GM19324 (cell line): ENCODE measurements at regions not wholly inside any gene's neighbourhood (a gene's known extent, or its start where the extent isn't known, plus 50 kb on each side); places are given as distances from the start of the nearest gene placed in this dataset.

ENCODE experiments used
- ATAC-seq: cut with Tn5 transposase; IDR thresholded peaks from one replicate; pipeline ENCODE4 v1.9.1; 2021; ENCODE audit warnings: mild to moderate bottlenecking, moderate library complexity; ENCODE audit not compliant: unreplicated experiment, low FRiP score

GRCh38 chr7:49715486-49715885 lies 58.0 kb upstream of the VWC2 start:
- no peak for ATAC-seq

GRCh38 chr7:49717547-49717946 lies 55.9 kb upstream of the VWC2 start:
- ATAC-seq, result no peak

- no peak for ATAC-seq
These were observed 54.7 kb upstream of the VWC2 start for GRCh38 chr7:49718760-49719159.

- ATAC-seq, result no peak
These were observed 52.0 kb upstream of the VWC2 start for GRCh38 chr7:49721441-49721840.
